ENCODE measurements at regions not wholly inside any gene's neighbourhood (a gene's known extent, or its start where the extent isn't known, plus 50 kb on each side); places are given as distances from the start of the nearest gene placed in this dataset.

DNA sequence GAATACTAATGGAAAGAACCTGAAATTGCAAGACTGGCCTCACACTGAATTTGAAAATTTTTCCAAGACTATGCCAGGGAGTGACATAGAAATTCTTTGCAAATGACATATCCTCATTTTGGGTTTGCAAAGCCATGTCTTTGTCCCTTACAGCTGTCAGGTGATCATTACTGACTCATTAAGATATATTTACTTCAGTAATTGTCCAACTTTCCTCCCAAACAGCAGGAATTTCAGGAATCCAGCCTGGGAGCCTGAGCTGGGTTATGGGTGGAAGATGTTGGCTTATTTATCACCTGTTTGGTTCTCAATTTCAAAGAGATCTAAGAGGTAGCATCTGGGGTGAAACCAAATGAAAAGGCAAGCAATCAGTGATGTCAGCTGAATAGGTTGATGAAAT, 111.6 kb upstream of the ACP3 start:
- H3K27me3 ChIP-seq = peaks cover 6% of the 10 kb centered on the region
- Mint-ChIP-seq H3K9me3 (no peaks in the 10 kb centered on the region), H3K4me1 (no peaks in the 10 kb centered on the region), H3K36me3 (no peaks in the 10 kb centered on the region), H3K27ac (no peak overlapping the region), H3K27me3 (ENCODE audit: insufficient read depth, low read depth) (no peaks in the 10 kb centered on the region), H3K4me3 (no peak overlapping the region)
- no peaks in the 10 kb centered on the region for H3K9me3 ChIP-seq (ENCODE audit: low read depth)
- H3F3A ChIP-seq (ENCODE audit: low read depth) = no peaks in the 10 kb centered on the region
- H3K9ac ChIP-seq = no peak overlapping the region
- H3K27ac ChIP-seq = no peak overlapping the region
- no peaks in the 10 kb centered on the region for H3K36me3 ChIP-seq
- no peak overlapping the region for H2AFZ ChIP-seq (replicated peaks)
- TF ChIP-seq, protein P1, sequence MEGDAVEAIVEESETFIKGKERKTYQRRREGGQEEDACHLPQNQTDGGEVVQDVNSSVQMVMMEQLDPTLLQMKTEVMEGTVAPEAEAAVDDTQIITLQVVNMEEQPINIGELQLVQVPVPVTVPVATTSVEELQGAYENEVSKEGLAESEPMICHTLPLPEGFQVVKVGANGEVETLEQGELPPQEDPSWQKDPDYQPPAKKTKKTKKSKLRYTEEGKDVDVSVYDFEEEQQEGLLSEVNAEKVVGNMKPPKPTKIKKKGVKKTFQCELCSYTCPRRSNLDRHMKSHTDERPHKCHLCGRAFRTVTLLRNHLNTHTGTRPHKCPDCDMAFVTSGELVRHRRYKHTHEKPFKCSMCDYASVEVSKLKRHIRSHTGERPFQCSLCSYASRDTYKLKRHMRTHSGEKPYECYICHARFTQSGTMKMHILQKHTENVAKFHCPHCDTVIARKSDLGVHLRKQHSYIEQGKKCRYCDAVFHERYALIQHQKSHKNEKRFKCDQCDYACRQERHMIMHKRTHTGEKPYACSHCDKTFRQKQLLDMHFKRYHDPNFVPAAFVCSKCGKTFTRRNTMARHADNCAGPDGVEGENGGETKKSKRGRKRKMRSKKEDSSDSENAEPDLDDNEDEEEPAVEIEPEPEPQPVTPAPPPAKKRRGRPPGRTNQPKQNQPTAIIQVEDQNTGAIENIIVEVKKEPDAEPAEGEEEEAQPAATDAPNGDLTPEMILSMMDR (IDR thresholded peaks at IDR 0.05) = no peak
- no peak for TF ChIP-seq EZH2 (IDR thresholded peaks at IDR 0.05)
- no peak for TF ChIP-seq EZH2phosphoT487 (IDR thresholded peaks at IDR 0.05)
- no peak overlapping the region for H3K4me3 ChIP-seq
- no peaks in the 10 kb centered on the region for H3K4me1 ChIP-seq
- H3K79me2 ChIP-seq (ENCODE audit: low read depth) = no peaks in the 10 kb centered on the region
- DNase-seq (ENCODE audit: low spot score) = no peak
- H3K4me2 ChIP-seq = no peak overlapping the region
- H4K20me1 ChIP-seq (ENCODE audit: low read depth) = no peaks in the 10 kb centered on the region

DNA sequence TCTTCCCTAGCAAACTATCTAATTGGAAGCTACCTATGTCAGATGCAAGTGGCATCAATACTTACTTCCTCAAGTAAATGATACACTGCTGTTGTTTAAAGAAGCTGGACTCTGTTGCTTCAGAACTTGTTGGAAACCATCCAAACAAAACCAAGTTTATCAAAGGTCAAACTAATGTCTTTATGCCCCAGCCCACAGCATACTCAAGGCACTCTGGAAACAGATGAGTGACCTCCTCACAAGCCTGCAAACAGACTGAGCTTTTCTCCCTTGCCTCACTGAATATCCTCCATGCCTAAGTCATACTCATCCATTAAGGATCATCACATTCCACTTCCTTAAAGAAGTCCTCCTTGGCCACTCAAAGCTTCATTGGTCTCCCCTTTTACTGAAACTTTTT, 107.4 kb upstream of the ACP3 start:
- Histone ChIP-seq H3K79me2 (ENCODE audit: low read depth) (no peaks in the 10 kb centered on the region), H4K20me1 (ENCODE audit: low read depth) (no peaks in the 10 kb centered on the region), H3K4me2 (no peak overlapping the region), H2AFZ (replicated peaks) (no peak overlapping the region), H3K4me3 (no peak overlapping the region), H3K9ac (no peak overlapping the region), H3K9me3 (ENCODE audit: low read depth) (no peaks in the 10 kb centered on the region), H3K4me1 (no peaks in the 10 kb centered on the region), H3K36me3 (no peaks in the 10 kb centered on the region), H3K27ac (no peak overlapping the region), H3K27me3 (peaks cover 6% of the 10 kb centered on the region), H3F3A (ENCODE audit: low read depth) (no peaks in the 10 kb centered on the region)
- no peaks in the 10 kb centered on the region for H3K4me1 Mint-ChIP-seq
- H3K4me3 Mint-ChIP-seq = no peak overlapping the region
- no peaks in the 10 kb centered on the region for H3K9me3 Mint-ChIP-seq
- TF ChIP-seq EZH2phosphoT487 (IDR thresholded peaks at IDR 0.05) (no peak), EZH2 (IDR thresholded peaks at IDR 0.05) (no peak)
- TF ChIP-seq, protein P1 (IDR thresholded peaks at IDR 0.05) = no peak
- DNase-seq (ENCODE audit: low spot score) = no peak
- H3K36me3 Mint-ChIP-seq = no peaks in the 10 kb centered on the region
- H3K27ac Mint-ChIP-seq = no peak overlapping the region
- H3K27me3 Mint-ChIP-seq (ENCODE audit: insufficient read depth, low read depth) = no peaks in the 10 kb centered on the region

DNA sequence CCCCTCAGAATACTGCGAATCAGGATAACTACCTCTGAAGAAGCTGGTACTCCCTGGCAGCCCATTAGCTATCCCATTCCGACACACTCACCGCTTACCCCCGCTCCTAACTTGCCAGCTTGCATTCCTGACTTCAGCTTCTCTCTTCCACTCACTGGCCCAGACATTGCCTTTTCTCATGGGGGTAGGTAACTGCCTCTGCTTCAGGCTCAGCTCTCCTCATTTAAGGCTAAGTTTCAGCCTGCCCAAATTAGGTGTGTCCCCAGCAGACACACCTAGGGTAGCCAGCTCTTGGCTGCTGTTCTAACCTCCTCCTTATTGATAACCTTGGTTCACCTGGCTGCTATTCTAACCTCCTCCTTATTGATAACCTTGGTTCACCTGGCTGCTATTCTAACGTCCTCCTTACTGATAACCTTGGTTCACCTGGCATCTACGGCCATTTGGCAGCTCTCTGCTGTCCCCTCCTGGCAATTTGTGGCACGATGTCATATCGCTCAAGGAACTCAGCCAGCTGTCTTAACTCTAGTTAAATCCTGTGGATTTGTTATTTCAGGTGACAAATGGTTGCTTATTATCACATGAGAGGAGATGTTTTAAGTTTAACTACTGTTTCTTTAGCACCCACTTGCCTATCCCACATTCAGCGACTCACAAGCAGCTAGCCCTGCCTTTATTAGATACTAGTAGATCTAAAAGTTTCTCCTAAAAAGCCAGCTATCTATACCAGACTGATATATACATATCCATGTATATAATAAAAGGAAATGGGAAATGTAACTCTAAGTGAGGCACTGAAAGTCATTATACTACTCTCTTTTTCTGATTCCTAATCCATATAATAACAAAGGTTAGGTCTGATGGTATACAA, 106.5 kb upstream of the ACP3 start:
- Histone ChIP-seq H3K36me3 (no peaks in the 10 kb centered on the region), H3K79me2 (ENCODE audit: low read depth) (no peaks in the 10 kb centered on the region), H3K4me1 (no peaks in the 10 kb centered on the region), H2AFZ (replicated peaks) (no peak overlapping the region), H3K9ac (no peak overlapping the region), H4K20me1 (ENCODE audit: low read depth) (no peaks in the 10 kb centered on the region), H3K27me3 (peaks cover 6% of the 10 kb centered on the region), H3K27ac (no peak overlapping the region), H3F3A (ENCODE audit: low read depth) (no peaks in the 10 kb centered on the region), H3K9me3 (ENCODE audit: low read depth) (no peaks in the 10 kb centered on the region), H3K4me2 (no peak overlapping the region), H3K4me3 (no peak overlapping the region)
- no peak for TF ChIP-seq EZH2 (IDR thresholded peaks at IDR 0.05)
- TF ChIP-seq, protein P1 (IDR thresholded peaks at IDR 0.05) = peak; percentile 80
- no peaks in the 10 kb centered on the region for H3K4me1 Mint-ChIP-seq
- H3K4me3 Mint-ChIP-seq = no peak overlapping the region
- peak; percentile 61 for DNase-seq (ENCODE audit: low spot score)
- H3K36me3 Mint-ChIP-seq = no peaks in the 10 kb centered on the region
- H3K9me3 Mint-ChIP-seq = no peaks in the 10 kb centered on the region
- no peak overlapping the region for H3K27ac Mint-ChIP-seq
- no peaks in the 10 kb centered on the region for H3K27me3 Mint-ChIP-seq (ENCODE audit: insufficient read depth, low read depth)
